Right kidney (tissue), 1 donor: ENCODE measurements at regions not wholly inside any gene's neighbourhood (a gene's known extent, or its start where the extent isn't known, plus 50 kb on each side); places are given as distances from the start of the nearest gene placed in this dataset.

Experiments
- DNase-seq: peaks from one replicate; pipeline ENCODE4 v3.0.0-alpha.2; 2016

GRCh38 chr3:72256716-72257115 is 471.8 kb upstream of the PROK2 start:
- DNase-seq: no peak

GRCh38 chr3:72255791-72256559 is 471.0 kb upstream of the PROK2 start:
- DNase-seq: peak; percentile 76

- peak; percentile 23 for DNase-seq
Measured at GRCh38 chr3:72255191-72255590, 470.2 kb upstream of the PROK2 start.

- DNase-seq: no peak
Measured at GRCh38 chr3:72254483-72254882, 469.5 kb upstream of the PROK2 start.

- no peak for DNase-seq
Measured at GRCh38 chr3:72250725-72251124, 465.8 kb upstream of the PROK2 start.

- no peak for DNase-seq
Measured at GRCh38 chr3:72248869-72249268, 463.9 kb upstream of the PROK2 start.

DNA sequence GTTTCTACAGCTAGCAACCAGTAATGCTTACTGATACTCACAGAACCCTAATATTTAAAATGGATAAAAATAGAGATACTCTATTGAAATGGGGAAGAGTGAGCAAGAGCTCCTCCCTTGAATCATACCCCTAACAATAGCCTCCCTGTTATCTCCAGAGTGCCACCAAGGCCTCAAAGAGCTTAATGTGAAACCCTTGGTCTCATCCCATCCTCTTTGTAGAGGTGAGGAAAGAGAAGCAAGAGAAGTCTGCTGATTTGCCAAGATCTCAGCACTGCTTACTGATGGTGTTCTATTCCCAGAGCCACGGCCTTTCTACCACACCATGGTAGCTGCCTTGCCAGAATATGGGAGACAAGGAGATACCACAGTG is 463.4 kb upstream of the PROK2 start:
- no peak for DNase-seq

DNA sequence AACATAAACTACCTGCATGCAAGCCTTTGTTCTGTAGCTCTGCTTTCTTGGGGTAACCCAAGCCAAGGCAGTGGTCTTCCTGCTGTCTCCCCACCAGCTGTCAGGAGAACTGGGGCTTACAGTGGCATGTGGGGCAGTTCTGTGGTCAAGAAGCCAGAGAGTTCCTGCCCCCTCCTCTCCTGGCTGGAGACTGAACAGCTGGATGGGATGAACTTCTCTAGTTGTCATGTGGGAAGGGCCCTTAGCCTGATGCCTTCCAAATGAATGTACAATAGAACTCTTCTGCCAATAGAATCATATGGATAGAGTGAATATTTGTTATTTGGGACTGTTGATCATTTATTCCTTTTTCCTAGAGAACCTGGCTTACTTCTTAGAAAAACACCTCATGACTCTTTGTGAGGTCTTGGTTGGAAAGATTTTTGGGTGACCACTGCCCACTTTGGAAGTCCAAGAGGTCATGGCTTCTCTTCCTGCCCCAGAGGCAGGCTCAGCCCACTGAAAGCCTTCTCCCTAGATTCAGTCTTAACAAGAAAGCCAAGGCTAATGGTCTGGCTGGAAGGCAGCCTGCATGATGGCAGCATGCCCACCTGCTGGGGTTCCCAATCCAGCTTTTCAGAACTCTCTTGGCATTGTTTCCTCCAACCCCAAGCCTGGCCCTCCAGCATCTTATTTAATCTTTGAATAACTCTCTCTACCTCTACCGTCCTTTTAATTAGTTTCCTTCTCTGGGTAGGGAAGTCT is 462.9 kb upstream of the PROK2 start:
- DNase-seq: no peak

DNA sequence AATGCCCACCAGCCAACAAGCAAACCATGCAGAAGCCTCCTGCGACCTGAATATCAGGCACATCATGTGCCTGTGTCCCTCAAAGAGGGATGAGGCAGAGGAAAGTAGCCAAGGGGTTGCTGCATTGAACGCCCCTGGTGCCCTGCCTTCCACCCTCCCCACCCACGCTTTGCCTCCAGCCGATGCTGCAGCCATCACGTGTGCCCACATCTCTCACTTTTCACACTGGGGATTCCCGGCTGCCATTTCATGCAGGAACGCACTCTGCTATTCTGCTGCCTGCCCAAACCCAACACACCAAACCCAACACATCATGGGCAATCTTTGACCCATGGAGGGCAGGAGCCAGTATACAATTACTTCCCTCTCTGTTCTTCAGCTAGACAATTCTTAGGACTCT is 462.2 kb upstream of the PROK2 start:
- no peak for DNase-seq

DNA sequence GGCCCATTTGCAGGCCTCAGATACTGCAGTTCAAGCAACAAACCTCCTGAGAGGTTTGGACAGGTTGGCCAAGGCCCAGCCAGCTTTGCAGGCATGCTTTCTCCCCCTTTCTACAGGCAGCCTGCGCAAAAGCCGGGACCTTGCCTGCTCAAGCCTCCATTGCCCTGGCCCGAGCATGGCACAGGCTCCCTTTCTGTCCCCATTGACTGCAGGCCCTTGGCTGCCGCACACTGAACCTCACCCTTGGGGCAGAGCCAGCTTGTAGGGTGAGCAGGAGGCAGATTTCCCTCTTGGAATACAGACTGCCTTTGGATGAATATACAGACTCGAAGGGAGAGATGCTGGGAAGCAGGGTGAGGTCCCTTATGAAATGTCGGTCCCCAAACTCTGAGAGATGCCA is 461.7 kb upstream of the PROK2 start:
- DNase-seq: no peak

GRCh38 chr3:72245183-72245811 is 460.3 kb upstream of the PROK2 start:
- DNase-seq: no peak

DNA sequence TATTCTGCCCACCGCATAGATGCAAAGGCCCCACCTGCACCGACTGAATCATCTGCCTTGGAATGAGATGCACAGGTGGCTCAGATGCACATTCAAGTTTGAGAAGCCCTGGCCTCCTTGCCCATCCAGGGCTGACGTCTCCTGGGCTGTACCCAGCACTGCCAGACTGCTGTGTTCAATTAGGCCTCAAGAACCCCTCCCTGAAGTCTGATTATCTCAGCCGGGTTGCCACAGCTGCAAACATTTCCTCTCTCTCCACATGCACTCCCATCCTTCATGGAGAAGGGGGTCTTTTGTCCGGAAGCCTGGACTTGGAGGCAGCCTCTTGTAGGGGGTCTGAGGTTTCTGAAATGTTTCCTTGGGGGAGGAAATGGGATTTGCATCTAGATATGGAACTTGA is 459.4 kb upstream of the PROK2 start:
- no peak for DNase-seq

GRCh38 chr3:72242326-72242725 is 457.4 kb upstream of the PROK2 start:
- no peak for DNase-seq

GRCh38 chr3:72241525-72241924 is 456.6 kb upstream of the PROK2 start:
- DNase-seq: no peak

DNA sequence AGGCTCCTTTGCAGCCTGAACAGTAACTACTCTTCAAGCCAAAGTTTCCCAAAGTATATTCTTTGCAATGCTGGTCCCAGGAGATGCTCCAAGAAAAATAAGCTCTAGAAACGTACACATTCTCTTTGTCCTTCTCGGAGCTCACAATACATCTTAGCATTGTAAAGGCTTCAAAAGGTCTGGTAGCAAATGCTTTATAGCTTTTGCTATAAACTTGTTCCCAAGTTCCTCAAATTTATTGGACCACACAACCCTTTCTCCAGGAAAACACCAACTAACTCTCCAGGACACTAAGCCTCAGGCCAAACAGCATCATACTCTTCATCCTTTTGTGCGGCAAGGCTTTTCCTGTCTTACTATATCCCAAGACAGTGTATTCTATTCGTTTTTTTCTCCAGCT is 455.6 kb upstream of the PROK2 start:
- DNase-seq: no peak

DNA sequence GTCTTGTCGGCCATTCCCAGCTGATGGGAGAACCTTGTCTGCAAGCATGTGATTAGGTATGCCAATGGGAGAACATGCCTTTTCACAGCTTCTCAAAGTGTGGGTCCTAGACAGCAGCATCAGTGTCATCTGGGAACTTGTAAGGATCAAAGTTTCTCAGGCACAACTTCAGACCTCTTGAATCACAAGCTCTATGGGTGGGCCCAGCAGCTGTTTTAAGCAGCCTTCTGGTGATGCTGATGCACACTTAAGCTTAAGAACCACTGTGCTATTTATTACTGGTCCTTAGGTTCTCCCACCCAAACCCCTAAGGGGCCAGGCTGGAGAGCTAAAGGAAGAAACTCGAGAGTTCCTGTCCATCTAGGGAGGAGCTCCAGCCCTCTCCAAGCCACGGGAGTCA is 453.9 kb upstream of the PROK2 start:
- DNase-seq: no peak

- peak; percentile 25 for DNase-seq
Measured at GRCh38 chr3:72238010-72238691, 453.2 kb upstream of the PROK2 start.

DNA sequence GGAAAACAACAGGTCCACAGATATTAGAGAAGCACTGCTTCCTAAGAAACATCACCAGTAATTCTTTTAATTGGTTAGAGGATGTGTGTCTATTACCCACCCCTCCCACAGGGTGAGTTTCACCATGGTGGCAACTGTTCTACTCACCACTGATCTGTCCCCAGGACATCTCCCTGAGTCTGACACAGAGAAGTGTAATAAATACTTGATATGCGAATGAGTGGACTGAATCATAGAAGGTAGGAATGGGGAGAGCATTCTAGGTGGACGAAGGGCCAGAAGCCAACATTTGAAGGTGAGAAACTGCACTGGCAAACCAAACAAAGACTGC is 452.7 kb upstream of the PROK2 start:
- no peak for DNase-seq

GRCh38 chr3:72234391-72234790 is 449.4 kb upstream of the PROK2 start:
- no peak for DNase-seq

- no peak for DNase-seq
Measured at GRCh38 chr3:72233571-72233970, 448.6 kb upstream of the PROK2 start.

DNA sequence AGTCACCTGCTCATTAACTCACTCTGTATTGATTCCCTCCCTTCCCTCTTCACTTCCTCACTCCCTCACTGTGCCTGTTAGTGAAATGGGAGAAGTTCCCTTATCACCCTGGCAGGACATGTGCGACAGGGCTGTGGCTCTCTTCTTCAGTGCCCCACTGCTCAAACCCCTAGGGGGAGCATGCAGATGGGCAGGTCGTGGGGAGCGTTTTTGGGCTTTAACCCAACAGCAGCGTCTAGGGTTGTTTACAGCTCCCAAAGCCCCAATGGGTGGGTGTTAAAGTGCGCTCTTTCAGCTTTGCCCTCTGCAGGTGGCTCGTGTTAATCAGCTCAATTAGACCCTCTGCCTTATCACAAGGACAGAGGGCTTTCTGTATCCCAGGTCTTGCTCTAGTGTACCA is 447.8 kb upstream of the PROK2 start:
- no peak for DNase-seq

DNA sequence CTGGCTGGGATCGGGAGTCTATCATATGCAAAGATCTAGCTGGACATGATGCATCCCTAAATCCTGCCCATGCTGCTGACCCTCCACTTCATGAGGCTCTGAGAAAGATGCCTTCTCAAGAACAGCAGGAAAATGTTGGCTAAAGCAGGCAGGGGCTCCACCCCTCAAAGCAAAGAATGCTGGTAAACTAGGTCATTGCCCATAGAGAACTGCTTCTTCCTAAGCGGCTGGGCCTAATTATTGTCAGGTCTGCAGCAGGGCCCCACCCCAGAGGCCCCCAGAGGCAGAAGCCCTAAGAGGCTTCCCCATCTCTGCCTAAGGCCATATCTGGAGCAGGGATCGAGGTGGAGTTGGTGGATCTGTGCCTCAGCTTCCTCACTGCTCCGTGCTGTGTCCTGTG is 447.4 kb upstream of the PROK2 start:
- no peak for DNase-seq
